K562 (cell line): ENCODE measurements at regions not wholly inside any gene's neighbourhood (a gene's known extent, or its start where the extent isn't known, plus 50 kb on each side); places are given as distances from the start of the nearest gene placed in this dataset.

Experiments
- CBFA2T3 ChIP-seq: fragments of 450-650 bp; IDR thresholded peaks from 2 replicates; pipeline ENCODE4 v1.6.1; 2017
- IFI16 ChIP-seq: fragments of 250-450 bp; sonication (Bioruptor Pico); IDR thresholded peaks from 2 replicates; pipeline ENCODE4 v2.1.2; 2022; ENCODE audit warnings: mild to moderate bottlenecking, inconsistent platforms
- KAT8 ChIP-seq: fragments of 450-650 bp; IDR thresholded peaks from 2 replicates; pipeline ENCODE4 v1.6.1; 2016; ENCODE audit warnings: low read depth, mild to moderate bottlenecking
- POLR2AphosphoS2 ChIP-seq: IDR thresholded peaks from 2 replicates; pipeline ENCODE4 v1.6.1; 2012; ENCODE audit warnings: low read length, improper control_type of control experiment
- POLR2G ChIP-seq: fragments of 200-400 bp; formaldehyde crosslinking; IDR thresholded peaks from 2 replicates; pipeline ENCODE4 v1.6.1; 2017; ENCODE audit warnings: low read depth, mild to moderate bottlenecking, antibody characterized with exemption, low read length, moderate library complexity
- RFX1 ChIP-seq: fragments of 450-650 bp; IDR thresholded peaks from 2 replicates; pipeline ENCODE4 v1.6.1; 2016; ENCODE audit warnings: mild to moderate bottlenecking, moderate library complexity
- SAFB ChIP-seq: fragments of 200-400 bp; formaldehyde crosslinking; IDR thresholded peaks from 2 replicates; pipeline ENCODE4 v1.6.1; 2017; ENCODE audit warnings: low read depth, low read length, borderline replicate concordance
- SMARCC2 ChIP-seq: fragments of 450-650 bp; IDR thresholded peaks from 2 replicates; pipeline ENCODE4 v1.6.1; 2017; ENCODE audit warnings: antibody characterized with exemption, moderate library complexity, mild to moderate bottlenecking, low read depth
- SRSF3 ChIP-seq: fragments of 200-400 bp; formaldehyde crosslinking; IDR thresholded peaks from 2 replicates; pipeline ENCODE4 v1.6.1; 2016; ENCODE audit warnings: mild to moderate bottlenecking, low read length, moderate library complexity; ENCODE audit not compliant: insufficient read depth
- SUPT5H ChIP-seq: fragments of 450-650 bp; IDR thresholded peaks from 2 replicates; pipeline ENCODE4 v1.6.1; 2016
- TFAP4 ChIP-seq: sonication (generic); formaldehyde crosslinking; IDR thresholded peaks from 2 replicates; pipeline ENCODE4 v1.8.0; 2022; ENCODE audit warnings: missing genetic modification reagents, mild to moderate bottlenecking, moderate library complexity, borderline replicate concordance
- ZNF124 ChIP-seq: sonication (generic); formaldehyde crosslinking; IDR thresholded peaks from 2 replicates; pipeline ENCODE4 v1.8.1; 2022; ENCODE audit warnings: missing genetic modification reagents
- TF ChIP-seq, protein P1 (sequence below): IDR thresholded peaks from 2 replicates; pipeline ENCODE4 v1.6.1; 2011; ENCODE audit warnings: borderline replicate concordance, low read depth, mild to moderate bottlenecking, moderate library complexity, low read length; ENCODE audit not compliant: insufficient read depth, poor library complexity, severe bottlenecking
- TF ChIP-seq, protein P2 (sequence below): IDR thresholded peaks from 3 replicates; pipeline ENCODE4 v1.6.1; 2011; ENCODE audit warnings: borderline replicate concordance, mild to moderate bottlenecking; ENCODE audit not compliant: insufficient read length, insufficient read depth
- TF ChIP-seq, protein P3 (sequence below): fragments of 200-800 bp; sonication (Bioruptor generic); IDR thresholded peaks from 2 replicates; pipeline ENCODE4 v1.6.1; 2016; ENCODE audit warnings: missing genetic modification characterization, missing compliant biosample characterization

GRCh38 chr11:23095650-23096189 is 235.4 kb upstream of the CCDC179 start (continued):
- TF ChIP-seq, protein P1, sequence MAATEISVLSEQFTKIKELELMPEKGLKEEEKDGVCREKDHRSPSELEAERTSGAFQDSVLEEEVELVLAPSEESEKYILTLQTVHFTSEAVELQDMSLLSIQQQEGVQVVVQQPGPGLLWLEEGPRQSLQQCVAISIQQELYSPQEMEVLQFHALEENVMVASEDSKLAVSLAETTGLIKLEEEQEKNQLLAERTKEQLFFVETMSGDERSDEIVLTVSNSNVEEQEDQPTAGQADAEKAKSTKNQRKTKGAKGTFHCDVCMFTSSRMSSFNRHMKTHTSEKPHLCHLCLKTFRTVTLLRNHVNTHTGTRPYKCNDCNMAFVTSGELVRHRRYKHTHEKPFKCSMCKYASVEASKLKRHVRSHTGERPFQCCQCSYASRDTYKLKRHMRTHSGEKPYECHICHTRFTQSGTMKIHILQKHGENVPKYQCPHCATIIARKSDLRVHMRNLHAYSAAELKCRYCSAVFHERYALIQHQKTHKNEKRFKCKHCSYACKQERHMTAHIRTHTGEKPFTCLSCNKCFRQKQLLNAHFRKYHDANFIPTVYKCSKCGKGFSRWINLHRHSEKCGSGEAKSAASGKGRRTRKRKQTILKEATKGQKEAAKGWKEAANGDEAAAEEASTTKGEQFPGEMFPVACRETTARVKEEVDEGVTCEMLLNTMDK, result no peak
- TF ChIP-seq KAT8, result no peak
- no peak for TF ChIP-seq SAFB
- no peak for TF ChIP-seq SUPT5H
- TF ChIP-seq POLR2G, result no peak
- TF ChIP-seq CBFA2T3, result no peak
- TF ChIP-seq SMARCC2, result no peak
- no peak for TF ChIP-seq TFAP4 (CRISPR knock-in tag)
- no peak for TF ChIP-seq ZNF124 (CRISPR knock-in tag)
- TF ChIP-seq, protein P2, sequence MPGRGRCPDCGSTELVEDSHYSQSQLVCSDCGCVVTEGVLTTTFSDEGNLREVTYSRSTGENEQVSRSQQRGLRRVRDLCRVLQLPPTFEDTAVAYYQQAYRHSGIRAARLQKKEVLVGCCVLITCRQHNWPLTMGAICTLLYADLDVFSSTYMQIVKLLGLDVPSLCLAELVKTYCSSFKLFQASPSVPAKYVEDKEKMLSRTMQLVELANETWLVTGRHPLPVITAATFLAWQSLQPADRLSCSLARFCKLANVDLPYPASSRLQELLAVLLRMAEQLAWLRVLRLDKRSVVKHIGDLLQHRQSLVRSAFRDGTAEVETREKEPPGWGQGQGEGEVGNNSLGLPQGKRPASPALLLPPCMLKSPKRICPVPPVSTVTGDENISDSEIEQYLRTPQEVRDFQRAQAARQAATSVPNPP, result no peak
- TF ChIP-seq, protein P3, sequence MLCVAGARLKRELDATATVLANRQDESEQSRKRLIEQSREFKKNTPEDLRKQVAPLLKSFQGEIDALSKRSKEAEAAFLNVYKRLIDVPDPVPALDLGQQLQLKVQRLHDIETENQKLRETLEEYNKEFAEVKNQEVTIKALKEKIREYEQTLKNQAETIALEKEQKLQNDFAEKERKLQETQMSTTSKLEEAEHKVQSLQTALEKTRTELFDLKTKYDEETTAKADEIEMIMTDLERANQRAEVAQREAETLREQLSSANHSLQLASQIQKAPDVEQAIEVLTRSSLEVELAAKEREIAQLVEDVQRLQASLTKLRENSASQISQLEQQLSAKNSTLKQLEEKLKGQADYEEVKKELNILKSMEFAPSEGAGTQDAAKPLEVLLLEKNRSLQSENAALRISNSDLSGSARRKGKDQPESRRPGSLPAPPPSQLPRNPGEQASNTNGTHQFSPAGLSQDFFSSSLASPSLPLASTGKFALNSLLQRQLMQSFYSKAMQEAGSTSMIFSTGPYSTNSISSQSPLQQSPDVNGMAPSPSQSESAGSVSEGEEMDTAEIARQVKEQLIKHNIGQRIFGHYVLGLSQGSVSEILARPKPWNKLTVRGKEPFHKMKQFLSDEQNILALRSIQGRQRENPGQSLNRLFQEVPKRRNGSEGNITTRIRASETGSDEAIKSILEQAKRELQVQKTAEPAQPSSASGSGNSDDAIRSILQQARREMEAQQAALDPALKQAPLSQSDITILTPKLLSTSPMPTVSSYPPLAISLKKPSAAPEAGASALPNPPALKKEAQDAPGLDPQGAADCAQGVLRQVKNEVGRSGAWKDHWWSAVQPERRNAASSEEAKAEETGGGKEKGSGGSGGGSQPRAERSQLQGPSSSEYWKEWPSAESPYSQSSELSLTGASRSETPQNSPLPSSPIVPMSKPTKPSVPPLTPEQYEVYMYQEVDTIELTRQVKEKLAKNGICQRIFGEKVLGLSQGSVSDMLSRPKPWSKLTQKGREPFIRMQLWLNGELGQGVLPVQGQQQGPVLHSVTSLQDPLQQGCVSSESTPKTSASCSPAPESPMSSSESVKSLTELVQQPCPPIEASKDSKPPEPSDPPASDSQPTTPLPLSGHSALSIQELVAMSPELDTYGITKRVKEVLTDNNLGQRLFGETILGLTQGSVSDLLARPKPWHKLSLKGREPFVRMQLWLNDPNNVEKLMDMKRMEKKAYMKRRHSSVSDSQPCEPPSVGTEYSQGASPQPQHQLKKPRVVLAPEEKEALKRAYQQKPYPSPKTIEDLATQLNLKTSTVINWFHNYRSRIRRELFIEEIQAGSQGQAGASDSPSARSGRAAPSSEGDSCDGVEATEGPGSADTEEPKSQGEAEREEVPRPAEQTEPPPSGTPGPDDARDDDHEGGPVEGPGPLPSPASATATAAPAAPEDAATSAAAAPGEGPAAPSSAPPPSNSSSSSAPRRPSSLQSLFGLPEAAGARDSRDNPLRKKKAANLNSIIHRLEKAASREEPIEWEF, result no peak
- TF ChIP-seq IFI16 (CRISPR knock-in tag), result no peak
- TF ChIP-seq SRSF3, result no peak
- no peak for TF ChIP-seq RFX1
- no peak for TF ChIP-seq POLR2AphosphoS2
- TF ChIP-seq, all 486 proteins: peak for 0
